Neural progenitor cell (in vitro differentiated cells): ENCODE measurements at regions not wholly inside any gene's neighbourhood (a gene's known extent, or its start where the extent isn't known, plus 50 kb on each side); places are given as distances from the start of the nearest gene placed in this dataset.

ENCODE experiments used
- EZH2 ChIP-seq: fragments of 200-600 bp; sonication (generic); IDR thresholded peaks from 2 replicates; pipeline ENCODE4 v1.6.1; 2017; ENCODE audit warnings: antibody characterized with exemption, mild to moderate bottlenecking, moderate library complexity
- TF ChIP-seq, protein P1 (sequence below): fragments of 200-600 bp; sonication (generic); IDR thresholded peaks from 2 replicates; pipeline ENCODE4 v1.5.1; 2017; ENCODE audit warnings: antibody characterized with exemption, mild to moderate bottlenecking

GRCh38 chr6:4287811-4288244, 152.5 kb upstream of the ECI2 start:
- TF ChIP-seq, protein P1, sequence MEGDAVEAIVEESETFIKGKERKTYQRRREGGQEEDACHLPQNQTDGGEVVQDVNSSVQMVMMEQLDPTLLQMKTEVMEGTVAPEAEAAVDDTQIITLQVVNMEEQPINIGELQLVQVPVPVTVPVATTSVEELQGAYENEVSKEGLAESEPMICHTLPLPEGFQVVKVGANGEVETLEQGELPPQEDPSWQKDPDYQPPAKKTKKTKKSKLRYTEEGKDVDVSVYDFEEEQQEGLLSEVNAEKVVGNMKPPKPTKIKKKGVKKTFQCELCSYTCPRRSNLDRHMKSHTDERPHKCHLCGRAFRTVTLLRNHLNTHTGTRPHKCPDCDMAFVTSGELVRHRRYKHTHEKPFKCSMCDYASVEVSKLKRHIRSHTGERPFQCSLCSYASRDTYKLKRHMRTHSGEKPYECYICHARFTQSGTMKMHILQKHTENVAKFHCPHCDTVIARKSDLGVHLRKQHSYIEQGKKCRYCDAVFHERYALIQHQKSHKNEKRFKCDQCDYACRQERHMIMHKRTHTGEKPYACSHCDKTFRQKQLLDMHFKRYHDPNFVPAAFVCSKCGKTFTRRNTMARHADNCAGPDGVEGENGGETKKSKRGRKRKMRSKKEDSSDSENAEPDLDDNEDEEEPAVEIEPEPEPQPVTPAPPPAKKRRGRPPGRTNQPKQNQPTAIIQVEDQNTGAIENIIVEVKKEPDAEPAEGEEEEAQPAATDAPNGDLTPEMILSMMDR = no peak
- no peak for TF ChIP-seq EZH2
